Thymus (tissue), 11 donors: ENCODE measurements at regions not wholly inside any gene's neighbourhood (a gene's known extent, or its start where the extent isn't known, plus 50 kb on each side); places are given as distances from the start of the nearest gene placed in this dataset.
"Not testable (repeated sequence)": the region's sequence is repeated elsewhere in the genome, so short reads cannot be mapped to it uniquely, and the experiment has no call there.

ENCODE experiments used
- DNase-seq, 9 donors: peaks; one replicate each; pipeline ENCODE4 v3.0.0-alpha.2; 2013; ENCODE audit warnings: low spot score in 9 of 9, low read depth in 6 of 9, missing footprints in 1 of 9
- H3K27ac ChIP-seq, 2 donors: one replicate each; pipeline ENCODE4 v1.5.1; 2013; ENCODE audit warnings: control low read depth in 1 of 2, low read depth in 1 of 2, low read length in 1 of 2, mild to moderate bottlenecking in 1 of 2, moderate library complexity in 1 of 2
- H3K27me3 ChIP-seq, 2 donors: one replicate each; pipeline ENCODE4 v1.5.1; 2013; ENCODE audit warnings: low read length in 1 of 2; ENCODE audit not compliant: control insufficient read depth in 2 of 2, insufficient read depth in 1 of 2
- H3K36me3 ChIP-seq, 2 donors: one replicate each; pipeline ENCODE4 v1.5.1; 2013; ENCODE audit warnings: low read length in 1 of 2, mild to moderate bottlenecking in 1 of 2, moderate library complexity in 1 of 2; ENCODE audit not compliant: control insufficient read depth in 2 of 2, insufficient read depth in 2 of 2
- H3K4me1 ChIP-seq, 2 donors: one replicate each; pipeline ENCODE4 v1.5.1; 2013; ENCODE audit warnings: low read length in 2 of 2; ENCODE audit not compliant: control insufficient read depth in 2 of 2, insufficient read depth in 2 of 2
- H3K4me3 ChIP-seq, 2 donors: one replicate each; pipeline ENCODE4 v1.5.1; 2013; ENCODE audit warnings: low read length in 2 of 2, control low read depth in 1 of 2, mild to moderate bottlenecking in 1 of 2
- H3K9me3 ChIP-seq, 2 donors: one replicate each; pipeline ENCODE4 v1.5.1; 2013; ENCODE audit warnings: low read length in 1 of 2, mild to moderate bottlenecking in 1 of 2; ENCODE audit not compliant: control insufficient read depth in 2 of 2, insufficient read depth in 1 of 2
- WGBS: extraction: QIAGEN DNeasy Blood & Tissue Kit; methylation state at CpG from one replicate; pipeline ENCODE4 v1.1.7; 2013; 5-methylcytosine and 5-hydroxymethylcytosine counted together
- donor health status: healthy.

DNA sequence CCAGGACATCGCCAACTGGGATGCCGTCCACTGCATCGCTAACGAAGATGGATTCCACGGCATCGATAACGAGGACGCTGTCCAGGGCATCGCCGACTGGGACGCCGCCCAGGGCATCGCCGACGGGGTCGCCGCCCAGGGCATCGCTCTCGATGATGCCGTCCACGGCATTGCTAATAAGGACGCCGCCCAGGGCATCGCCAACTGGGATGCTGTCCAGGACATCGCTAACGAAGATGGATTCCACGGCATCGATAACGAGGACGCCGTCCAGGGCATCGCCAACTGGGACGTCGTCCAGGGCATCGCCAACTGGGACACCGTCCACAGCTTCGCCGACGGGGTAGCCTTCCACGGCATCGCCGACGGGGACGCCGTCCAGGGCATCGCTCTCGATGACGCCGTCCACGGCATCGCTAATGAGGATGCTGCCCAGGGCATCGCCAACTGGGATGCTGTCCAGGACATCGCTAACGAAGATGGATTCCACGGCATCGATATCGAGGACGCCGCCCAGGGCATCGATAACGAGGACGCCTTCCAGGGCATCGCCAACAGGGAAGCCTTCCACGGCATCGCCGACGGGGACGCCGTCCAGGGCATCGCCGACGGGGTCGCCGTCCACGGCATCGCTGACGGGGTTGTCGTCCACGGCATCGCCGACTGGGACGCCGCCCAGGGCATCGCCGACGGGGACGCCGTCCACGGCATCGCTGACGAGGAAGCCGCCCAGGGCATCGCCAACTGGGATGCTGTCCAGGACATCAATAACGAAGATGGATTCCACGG is 948.4 kb downstream of the TUBA3C start:
- no peak for DNase-seq
- H3K4me1 ChIP-seq, result no peaks in the 10 kb centered on the region
- WGBS, result 96% methylated on average over 95 of the region's 95 CpGs
- H3K4me3 ChIP-seq, result no peak overlapping the region
- H3K36me3 ChIP-seq, result no peaks in the 10 kb centered on the region
- no peaks in the 10 kb centered on the region for H3K27me3 ChIP-seq
- no peak overlapping the region for H3K27ac ChIP-seq
- H3K9me3 ChIP-seq, result peaks cover 18 to 28% of the 10 kb centered on the region in 2 donors

DNA sequence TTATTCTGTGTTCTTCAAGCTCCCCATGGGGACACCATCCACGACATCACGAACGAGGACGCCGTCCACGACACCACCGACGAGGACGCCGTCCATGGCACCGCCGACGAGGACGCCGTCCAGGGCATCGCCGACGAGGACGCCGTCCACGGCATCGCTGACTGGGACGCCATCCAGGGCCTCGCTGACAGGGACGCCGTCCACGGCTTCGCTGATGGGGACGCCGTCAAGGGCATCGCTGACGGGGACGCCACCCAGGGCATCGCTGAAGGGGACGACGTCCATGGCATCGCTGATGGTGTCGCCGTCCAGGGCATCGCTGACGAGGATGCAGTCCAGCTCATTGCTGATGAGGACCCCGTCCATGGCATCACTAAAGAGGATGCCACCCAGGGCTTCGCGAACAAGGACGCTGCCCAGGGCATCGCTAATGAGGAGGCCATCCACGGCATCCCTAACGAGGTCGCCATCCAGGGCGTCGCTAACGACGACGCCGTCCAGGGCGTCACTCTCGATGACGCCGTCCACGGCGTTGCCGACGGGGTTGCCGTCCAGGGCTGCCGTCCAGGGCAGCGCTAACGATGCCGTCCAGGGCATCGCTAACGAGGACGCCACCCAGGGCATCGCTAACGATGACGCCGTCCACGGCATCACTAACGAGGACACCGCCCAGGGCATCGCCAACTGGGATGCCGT is 949.2 kb downstream of the TUBA3C start:
- Histone ChIP-seq H3K9me3 (peaks cover 18 to 28% of the 10 kb centered on the region in 2 donors), H3K27ac (no peak overlapping the region), H3K4me1 (no peaks in the 10 kb centered on the region), H3K4me3 (no peak overlapping the region), H3K27me3 (no peaks in the 10 kb centered on the region), H3K36me3 (no peaks in the 10 kb centered on the region)
- WGBS, result 98% methylated on average over 80 of the region's 80 CpGs
- no peak for DNase-seq

DNA sequence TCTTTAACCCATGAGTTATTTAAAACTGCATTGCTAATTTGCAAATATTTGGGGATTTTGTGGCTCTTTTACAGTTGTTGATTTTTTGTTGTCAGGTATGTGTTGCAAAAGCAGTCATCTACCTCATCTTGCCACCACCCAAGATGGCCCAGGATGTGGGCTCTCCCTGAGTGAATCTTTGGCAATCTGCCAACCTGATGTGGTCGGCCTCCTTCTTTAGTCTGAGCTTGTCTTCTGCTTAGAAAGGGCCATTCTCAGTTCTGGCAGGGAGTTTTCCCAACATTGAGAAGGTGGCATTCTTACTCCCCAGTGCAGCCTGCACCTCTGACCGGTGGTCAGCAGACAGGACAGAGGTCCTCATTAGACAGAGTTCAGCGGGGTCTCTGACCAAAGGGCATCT is 957.2 kb downstream of the TUBA3C start:
- H3K4me3 ChIP-seq, result not testable (repeated sequence)

DNA sequence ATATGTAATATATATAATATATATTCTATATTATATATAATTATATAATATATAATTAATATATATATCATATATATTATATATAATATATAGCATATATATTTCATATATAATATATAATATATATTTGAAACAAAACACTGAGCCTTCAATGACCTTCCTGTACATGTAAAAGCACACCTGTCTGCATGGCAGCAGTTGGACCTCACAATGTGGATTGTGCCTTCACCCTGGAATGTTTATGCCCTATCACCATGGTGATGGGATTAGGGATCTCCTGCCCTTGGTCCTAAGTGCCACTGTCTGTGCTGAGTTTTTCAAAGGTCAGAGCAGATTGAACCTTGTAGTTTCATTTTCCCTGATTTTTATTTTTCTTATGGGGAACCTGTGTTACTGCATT is 966.9 kb downstream of the TUBA3C start:
- not testable (repeated sequence) for H3K4me3 ChIP-seq, H3K27ac ChIP-seq, H3K9me3 ChIP-seq, DNase-seq, H3K4me1 ChIP-seq, H3K27me3 ChIP-seq, H3K36me3 ChIP-seq

More for the DNA sequence above, 957.2 kb downstream of the TUBA3C start:
- not testable (repeated sequence) for H3K27ac ChIP-seq, DNase-seq, H3K27me3 ChIP-seq, H3K9me3 ChIP-seq, H3K36me3 ChIP-seq, H3K4me1 ChIP-seq
- 66% methylated on average over 3 of the region's 3 CpGs for WGBS

DNA sequence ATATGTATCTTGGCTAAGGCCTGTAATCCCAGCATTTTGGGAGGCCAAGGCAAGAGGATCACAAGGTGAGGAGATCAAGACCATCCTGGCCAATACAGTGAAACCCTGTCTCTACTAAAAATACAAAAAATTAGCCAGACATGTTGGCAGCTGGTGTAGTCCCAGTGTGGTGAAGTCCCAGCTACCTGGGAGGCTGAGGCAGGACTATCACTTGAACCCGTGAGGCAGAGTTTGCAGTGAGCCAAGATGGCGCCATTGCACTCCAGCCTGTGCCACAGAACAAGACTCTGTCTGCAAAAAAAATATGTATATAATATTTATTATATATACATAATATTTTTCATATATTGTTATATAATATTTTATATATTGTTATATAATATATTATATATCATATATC is 968.1 kb downstream of the TUBA3C start:
- H3K4me1 ChIP-seq, H3K36me3 ChIP-seq, H3K9me3 ChIP-seq, H3K4me3 ChIP-seq, DNase-seq, H3K27me3 ChIP-seq, H3K27ac ChIP-seq: not testable (repeated sequence)
- 60% methylated on average over 2 of the region's 2 CpGs for WGBS

DNA sequence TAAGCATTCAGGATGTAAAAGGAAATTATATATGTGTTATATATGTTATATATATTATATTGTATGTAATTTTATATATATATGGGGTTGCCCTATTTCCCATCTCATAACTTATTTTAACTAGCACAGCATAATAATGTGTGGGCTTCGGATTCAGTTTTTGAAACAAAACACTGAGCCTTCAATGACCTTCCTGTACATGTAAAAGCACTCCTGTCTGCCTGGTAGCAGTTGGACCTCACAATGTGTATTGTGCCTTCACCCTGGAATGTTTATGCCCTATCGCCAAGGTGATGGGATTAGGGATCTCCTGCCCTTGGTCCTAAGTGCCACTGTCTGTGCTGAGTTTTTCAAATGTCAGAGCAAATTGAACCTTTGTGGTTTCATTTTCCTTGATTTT is 968.8 kb downstream of the TUBA3C start:
- Histone ChIP-seq H3K27me3 (no peaks in the 10 kb centered on the region), H3K9me3 (peaks cover 3 to 6% of the 10 kb centered on the region in 2 donors), H3K27ac (no peak overlapping the region), H3K4me1 (no peaks in the 10 kb centered on the region), H3K36me3 (no peaks in the 10 kb centered on the region), H3K4me3 (no peak overlapping the region)
- 84% methylated on average over 2 of the region's 2 CpGs for WGBS
- peak in 5 of 9 donors; percentile 0 to 10 (median 9) for DNase-seq

DNA sequence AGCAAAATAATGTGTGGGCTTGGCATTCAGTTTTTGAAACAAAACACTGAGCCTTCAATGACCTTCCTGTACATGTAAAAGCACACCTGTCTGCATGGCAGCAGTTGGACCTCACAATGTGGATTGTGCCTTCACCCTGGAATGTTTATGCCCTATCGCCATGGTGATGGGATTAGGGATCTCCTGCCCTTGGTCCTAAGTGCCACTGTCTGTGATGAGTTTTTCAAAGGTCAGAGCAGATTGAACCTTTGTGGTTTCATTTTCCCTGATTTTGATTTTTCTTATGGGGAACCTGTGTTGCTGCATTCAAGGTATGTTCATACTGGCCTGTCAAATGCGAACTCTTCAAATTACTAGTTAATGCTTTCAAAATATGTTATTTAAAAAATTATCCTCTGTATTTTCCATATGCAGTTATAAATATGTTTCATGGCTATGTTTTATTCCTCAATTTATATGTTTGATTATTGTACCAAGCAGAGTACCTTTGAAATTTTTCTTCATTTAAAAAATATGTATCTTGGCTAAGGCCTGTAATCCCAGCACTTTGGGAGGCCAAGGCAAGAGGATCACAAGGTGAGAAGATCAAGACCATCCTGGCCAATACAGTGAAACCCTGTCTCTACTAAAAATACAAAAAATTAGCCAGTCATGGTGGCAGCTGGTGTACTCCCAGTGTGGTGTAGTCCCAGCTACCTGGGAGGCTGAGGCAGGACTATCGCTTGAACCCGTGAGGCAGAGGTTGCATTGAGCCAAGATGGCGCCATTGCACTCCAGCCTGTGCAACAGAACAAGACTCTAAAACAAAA is 969.7 kb downstream of the TUBA3C start:
- H3K9me3 ChIP-seq, H3K27ac ChIP-seq, H3K27me3 ChIP-seq, H3K4me1 ChIP-seq, H3K36me3 ChIP-seq, H3K4me3 ChIP-seq: not testable (repeated sequence)
- DNase-seq, result peak in 5 of 9 donors; percentile 5 to 49 (median 20)
- 77% methylated on average over 5 of the region's 5 CpGs for WGBS

DNA sequence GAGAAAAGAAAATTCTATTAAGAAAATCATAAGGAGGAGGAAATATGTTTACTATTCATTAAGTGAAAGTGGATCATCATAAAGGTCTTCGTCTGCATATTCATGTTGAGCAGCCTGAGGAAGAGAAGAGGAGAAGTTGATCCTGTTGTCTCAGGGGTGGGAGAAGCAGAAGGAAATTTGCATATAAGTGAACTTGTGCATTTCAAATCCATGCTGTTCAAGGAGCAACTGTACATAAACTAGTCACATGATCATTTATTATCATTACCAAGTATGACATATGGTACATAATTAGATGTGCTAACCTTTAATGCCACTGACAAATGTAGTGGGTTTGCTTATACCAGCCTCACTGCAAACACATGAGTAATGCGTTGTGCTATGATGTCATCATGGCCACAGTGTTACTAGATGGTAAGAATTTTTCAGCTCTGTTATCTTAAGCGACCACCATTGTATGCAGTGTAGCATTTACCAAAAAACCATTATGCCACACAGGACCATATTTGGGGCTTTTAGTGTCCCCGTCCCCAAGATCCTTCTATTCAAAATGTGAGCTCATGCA is 976.9 kb downstream of the TUBA3C start:
- H3K27me3 ChIP-seq, H3K27ac ChIP-seq, H3K36me3 ChIP-seq, DNase-seq, H3K4me1 ChIP-seq, H3K9me3 ChIP-seq, H3K4me3 ChIP-seq: not testable (repeated sequence)
- WGBS, result 84% methylated on average over 3 of the region's 4 CpGs

DNA sequence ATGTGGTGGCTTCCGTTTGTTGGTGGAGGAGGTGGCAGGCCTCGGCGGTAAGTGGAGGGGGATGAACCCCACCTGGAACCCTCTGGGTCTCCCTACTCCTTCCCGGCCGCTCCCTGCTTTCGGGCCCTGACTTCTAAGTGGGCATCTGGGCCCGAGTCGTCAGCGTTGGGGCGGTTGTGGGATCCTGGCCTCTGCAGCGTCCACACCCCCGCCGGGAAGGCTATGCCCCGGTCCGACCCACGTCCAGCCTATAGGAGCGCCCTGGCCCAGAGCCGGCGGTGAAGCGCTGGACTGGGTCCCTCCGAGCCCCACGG is 986.3 kb downstream of the TUBA3C start:
- H3K9me3 ChIP-seq, H3K27me3 ChIP-seq, H3K4me3 ChIP-seq, DNase-seq, H3K27ac ChIP-seq, H3K4me1 ChIP-seq, H3K36me3 ChIP-seq: not testable (repeated sequence)
- WGBS, result 84% methylated on average over 9 of the region's 22 CpGs
